PFSK-1 (cell line): ENCODE measurements at regions not wholly inside any gene's neighbourhood (a gene's known extent, or its start where the extent isn't known, plus 50 kb on each side); places are given as distances from the start of the nearest gene placed in this dataset.

ENCODE experiments used
- POLR2AphosphoS5 ChIP-seq: IDR thresholded peaks from 2 replicates; pipeline ENCODE4 v1.6.1; 2012; ENCODE audit warnings: low read depth, mild to moderate bottlenecking, control low read depth, low read length, moderate library complexity
- TAF1 ChIP-seq: IDR thresholded peaks from 2 replicates; pipeline ENCODE4 v1.6.1; 2012; ENCODE audit warnings: low read length, control low read depth, borderline replicate concordance; ENCODE audit not compliant: insufficient read depth
- TF ChIP-seq, protein P1 (sequence below), 2 experiments: IDR thresholded peaks; 2 replicates each; pipeline versions ENCODE4 v1.6.1 to v1.8.0; 2011 to 2012; ENCODE audit warnings: low read depth in 2 of 2, low read length in 2 of 2, control low read depth in 1 of 2, inconsistent platforms in 1 of 2, mild to moderate bottlenecking in 1 of 2, moderate library complexity in 1 of 2; ENCODE audit not compliant: insufficient read depth in 1 of 2

GRCh38 chr3:18965781-18966180 lies 182.5 kb upstream of the KCNH8 start:
- no peak for TF ChIP-seq POLR2AphosphoS5
- TF ChIP-seq TAF1, result no peak
- TF ChIP-seq, protein P1, sequence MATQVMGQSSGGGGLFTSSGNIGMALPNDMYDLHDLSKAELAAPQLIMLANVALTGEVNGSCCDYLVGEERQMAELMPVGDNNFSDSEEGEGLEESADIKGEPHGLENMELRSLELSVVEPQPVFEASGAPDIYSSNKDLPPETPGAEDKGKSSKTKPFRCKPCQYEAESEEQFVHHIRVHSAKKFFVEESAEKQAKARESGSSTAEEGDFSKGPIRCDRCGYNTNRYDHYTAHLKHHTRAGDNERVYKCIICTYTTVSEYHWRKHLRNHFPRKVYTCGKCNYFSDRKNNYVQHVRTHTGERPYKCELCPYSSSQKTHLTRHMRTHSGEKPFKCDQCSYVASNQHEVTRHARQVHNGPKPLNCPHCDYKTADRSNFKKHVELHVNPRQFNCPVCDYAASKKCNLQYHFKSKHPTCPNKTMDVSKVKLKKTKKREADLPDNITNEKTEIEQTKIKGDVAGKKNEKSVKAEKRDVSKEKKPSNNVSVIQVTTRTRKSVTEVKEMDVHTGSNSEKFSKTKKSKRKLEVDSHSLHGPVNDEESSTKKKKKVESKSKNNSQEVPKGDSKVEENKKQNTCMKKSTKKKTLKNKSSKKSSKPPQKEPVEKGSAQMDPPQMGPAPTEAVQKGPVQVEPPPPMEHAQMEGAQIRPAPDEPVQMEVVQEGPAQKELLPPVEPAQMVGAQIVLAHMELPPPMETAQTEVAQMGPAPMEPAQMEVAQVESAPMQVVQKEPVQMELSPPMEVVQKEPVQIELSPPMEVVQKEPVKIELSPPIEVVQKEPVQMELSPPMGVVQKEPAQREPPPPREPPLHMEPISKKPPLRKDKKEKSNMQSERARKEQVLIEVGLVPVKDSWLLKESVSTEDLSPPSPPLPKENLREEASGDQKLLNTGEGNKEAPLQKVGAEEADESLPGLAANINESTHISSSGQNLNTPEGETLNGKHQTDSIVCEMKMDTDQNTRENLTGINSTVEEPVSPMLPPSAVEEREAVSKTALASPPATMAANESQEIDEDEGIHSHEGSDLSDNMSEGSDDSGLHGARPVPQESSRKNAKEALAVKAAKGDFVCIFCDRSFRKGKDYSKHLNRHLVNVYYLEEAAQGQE (IDR thresholded peaks at IDR 0.05; ENCODE audit: insufficient read depth in 1 of 2, low read depth in 2 of 2, low read length in 2 of 2), result no peak
